Sigmoid colon (tissue), 4 donors: ENCODE measurements at regions not wholly inside any gene's neighbourhood (a gene's known extent, or its start where the extent isn't known, plus 50 kb on each side); places are given as distances from the start of the nearest gene placed in this dataset.

Experiments used
- EP300 ChIP-seq, 4 donors: sonication (generic); formaldehyde crosslinking; IDR thresholded peaks; one replicate each; pipeline ENCODE4 v1.6.1; 2017; ENCODE audit warnings: antibody characterized with exemption in 4 of 4
- POLR2A ChIP-seq, 2 donors: fragments of 450-650 bp; IDR thresholded peaks; one replicate each; pipeline ENCODE4 v1.6.1; 2016; ENCODE audit warnings: antibody characterized with exemption in 2 of 2, mild to moderate bottlenecking in 2 of 2, moderate library complexity in 2 of 2
- POLR2AphosphoS5 ChIP-seq, 4 donors: sonication (generic); formaldehyde crosslinking; IDR thresholded peaks; one replicate each; pipeline ENCODE4 v1.6.1; 2017; ENCODE audit warnings: antibody characterized with exemption in 4 of 4
- TF ChIP-seq, protein P1 (sequence below), 4 experiments: fragments of 450-650 bp in 3 of 4; fragments of 200-600 bp in 1 of 4; IDR thresholded peaks; one replicate each; pipeline ENCODE4 v1.5.1; 2016 to 2019; ENCODE audit warnings: antibody characterized with exemption in 4 of 4, mild to moderate bottlenecking in 3 of 4, moderate library complexity in 2 of 4

DNA sequence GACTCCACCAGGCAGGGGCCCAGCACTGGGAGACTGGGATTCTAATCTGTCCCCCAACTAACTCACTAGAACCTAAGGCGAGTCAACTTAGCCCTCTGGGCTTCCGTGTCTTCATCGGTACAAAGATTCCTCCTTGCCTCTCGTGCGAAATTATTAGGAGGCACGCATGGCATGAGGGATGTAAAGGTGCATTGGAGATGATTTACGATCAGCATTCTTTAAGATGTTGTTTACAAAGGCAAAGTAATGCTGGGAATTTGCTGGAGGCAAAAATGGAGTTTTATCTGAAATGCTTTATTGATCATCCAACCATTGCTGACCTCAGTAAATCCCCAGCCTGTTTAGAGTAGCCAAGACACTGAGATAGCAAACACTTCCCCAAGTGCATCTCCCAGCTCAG, 171.8 kb upstream of the KLHL29 start:
- no peak for TF ChIP-seq EP300 (IDR thresholded peaks at IDR 0.05)
- TF ChIP-seq, protein P1, sequence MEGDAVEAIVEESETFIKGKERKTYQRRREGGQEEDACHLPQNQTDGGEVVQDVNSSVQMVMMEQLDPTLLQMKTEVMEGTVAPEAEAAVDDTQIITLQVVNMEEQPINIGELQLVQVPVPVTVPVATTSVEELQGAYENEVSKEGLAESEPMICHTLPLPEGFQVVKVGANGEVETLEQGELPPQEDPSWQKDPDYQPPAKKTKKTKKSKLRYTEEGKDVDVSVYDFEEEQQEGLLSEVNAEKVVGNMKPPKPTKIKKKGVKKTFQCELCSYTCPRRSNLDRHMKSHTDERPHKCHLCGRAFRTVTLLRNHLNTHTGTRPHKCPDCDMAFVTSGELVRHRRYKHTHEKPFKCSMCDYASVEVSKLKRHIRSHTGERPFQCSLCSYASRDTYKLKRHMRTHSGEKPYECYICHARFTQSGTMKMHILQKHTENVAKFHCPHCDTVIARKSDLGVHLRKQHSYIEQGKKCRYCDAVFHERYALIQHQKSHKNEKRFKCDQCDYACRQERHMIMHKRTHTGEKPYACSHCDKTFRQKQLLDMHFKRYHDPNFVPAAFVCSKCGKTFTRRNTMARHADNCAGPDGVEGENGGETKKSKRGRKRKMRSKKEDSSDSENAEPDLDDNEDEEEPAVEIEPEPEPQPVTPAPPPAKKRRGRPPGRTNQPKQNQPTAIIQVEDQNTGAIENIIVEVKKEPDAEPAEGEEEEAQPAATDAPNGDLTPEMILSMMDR (IDR thresholded peaks at IDR 0.05): no peak
- no peak for TF ChIP-seq POLR2AphosphoS5 (IDR thresholded peaks at IDR 0.05)
- no peak for TF ChIP-seq POLR2A (IDR thresholded peaks at IDR 0.05)
